ENCODE measurements at regions not wholly inside any gene's neighbourhood (a gene's known extent, or its start where the extent isn't known, plus 50 kb on each side); places are given as distances from the start of the nearest gene placed in this dataset.
A peak's percentile ranks its signal among the peaks of the same experiment; 100 is the strongest.
"Not testable (repeated sequence)": the region's sequence is repeated elsewhere in the genome, so short reads cannot be mapped to it uniquely, and the experiment has no call there.

DNA sequence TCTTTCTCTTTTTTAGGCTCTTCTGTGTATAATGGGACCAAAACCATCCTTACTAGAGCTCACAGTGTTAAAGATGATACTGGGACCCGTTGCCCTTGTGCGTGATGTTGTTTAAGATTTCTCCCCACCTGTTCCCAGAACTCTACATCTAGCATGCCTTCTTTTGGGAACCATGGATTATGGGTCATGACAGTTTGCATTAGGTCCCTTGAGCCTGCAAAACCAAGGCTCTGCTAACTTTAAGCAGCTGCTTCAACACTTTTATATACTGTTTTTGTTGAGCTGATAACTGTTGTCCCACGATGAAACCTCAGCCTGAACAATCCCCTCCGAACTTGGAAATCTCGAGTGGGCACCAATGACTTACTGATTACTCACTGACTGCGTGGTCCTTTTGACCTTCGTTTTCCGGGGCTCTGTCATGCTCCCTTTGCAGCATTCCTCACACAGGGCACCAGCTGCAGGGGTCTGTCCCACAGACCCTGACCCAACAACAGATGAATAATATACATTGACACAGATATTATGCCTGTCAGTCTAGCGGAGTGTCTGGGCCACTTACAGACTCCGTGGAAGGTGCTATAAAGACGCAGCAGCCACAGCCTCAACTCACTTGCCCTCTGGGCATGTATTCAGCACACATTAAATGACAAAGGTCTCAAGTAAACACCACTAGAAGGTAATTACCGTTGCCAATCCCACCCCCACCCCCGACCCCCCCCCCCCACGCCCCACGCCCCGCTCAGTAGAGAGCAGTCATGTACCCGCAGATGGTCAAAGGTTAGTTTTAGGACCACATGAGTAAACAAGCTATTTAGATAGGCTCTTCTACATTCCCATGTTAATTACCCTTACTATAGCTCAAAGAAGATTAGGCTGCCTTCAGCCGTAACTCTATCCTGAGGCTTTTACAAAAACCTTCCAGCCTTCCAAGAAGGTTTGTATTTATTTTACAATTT, 162.0 kb upstream of the WDFY3 start:
- WGBS, 2 experiments, result 56 to 64% methylated on average over 13 to 15 of the region's 18 CpGs
- H3K4me3 ChIP-seq (ENCODE audit: insufficient read depth, low read depth, low read length), result no peak overlapping the region
- H3K36me3 ChIP-seq (ENCODE audit: control insufficient read depth, insufficient read depth, low read length), result no peaks in the 10 kb centered on the region
- no peaks in the 10 kb centered on the region for H3K27me3 ChIP-seq (ENCODE audit: control insufficient read depth, insufficient read depth, low read length, poor library complexity, severe bottlenecking)
- H3K4me1 ChIP-seq (ENCODE audit: control insufficient read depth, insufficient read depth, low read length), result peaks cover 38% of the 10 kb centered on the region
- peak overlapping the region; percentile 61 for H3K27ac ChIP-seq (ENCODE audit: insufficient read depth, low read depth, low read length, poor library complexity, severe bottlenecking)
- H3K9me3 ChIP-seq (ENCODE audit: control insufficient read depth, low read length), result no peaks in the 10 kb centered on the region

DNA sequence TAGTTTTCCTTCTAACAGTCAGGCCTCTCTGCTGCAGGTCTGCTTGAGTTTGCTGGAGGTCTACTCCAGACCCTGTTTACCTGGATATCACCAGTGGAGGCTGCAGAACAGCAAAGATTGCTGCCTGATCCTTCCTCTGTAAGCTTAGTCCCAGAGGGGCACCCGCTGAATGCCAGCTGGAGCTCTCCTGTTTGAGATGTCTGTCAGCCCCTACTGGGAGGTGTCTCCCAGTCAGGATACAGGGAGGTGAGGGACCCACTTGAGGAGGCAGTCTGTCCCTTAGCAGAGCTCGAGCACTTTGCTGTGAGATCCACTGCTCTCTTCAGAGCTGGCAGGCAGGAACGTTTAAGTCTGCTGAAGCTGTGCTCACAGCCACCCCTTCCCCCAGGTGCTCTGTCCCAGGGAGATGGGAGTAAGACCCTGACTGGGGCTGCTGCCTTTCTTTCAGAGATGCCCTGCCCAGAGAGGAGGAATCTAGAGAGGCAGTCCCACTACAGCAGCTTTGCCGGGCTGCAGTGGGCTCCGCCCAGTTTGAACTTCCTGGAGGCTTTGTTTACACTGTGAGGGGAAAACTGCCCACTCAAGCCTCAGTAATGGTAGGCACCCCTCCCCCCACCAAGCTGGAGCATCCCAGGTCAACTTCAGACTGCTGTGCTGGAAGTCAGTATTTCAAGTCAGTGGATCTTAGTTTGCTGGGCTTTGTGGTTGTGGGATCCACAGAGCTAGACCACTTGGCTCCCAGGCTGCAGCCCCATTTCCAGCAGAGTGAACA, 163.1 kb upstream of the WDFY3 start:
- not testable (repeated sequence) for H3K27me3 ChIP-seq (ENCODE audit: control insufficient read depth, insufficient read depth, low read length, poor library complexity, severe bottlenecking); H3K9me3 ChIP-seq (ENCODE audit: control insufficient read depth, low read length); H3K4me3 ChIP-seq (ENCODE audit: insufficient read depth, low read depth, low read length); H3K27ac ChIP-seq (ENCODE audit: insufficient read depth, low read depth, low read length, poor library complexity, severe bottlenecking); H3K36me3 ChIP-seq (ENCODE audit: control insufficient read depth, insufficient read depth, low read length)
- 62 to 64% methylated on average over 5 of the region's 5 CpGs for WGBS, 2 experiments
- peaks cover 38% of the 10 kb centered on the region for H3K4me1 ChIP-seq (ENCODE audit: control insufficient read depth, insufficient read depth, low read length)

DNA sequence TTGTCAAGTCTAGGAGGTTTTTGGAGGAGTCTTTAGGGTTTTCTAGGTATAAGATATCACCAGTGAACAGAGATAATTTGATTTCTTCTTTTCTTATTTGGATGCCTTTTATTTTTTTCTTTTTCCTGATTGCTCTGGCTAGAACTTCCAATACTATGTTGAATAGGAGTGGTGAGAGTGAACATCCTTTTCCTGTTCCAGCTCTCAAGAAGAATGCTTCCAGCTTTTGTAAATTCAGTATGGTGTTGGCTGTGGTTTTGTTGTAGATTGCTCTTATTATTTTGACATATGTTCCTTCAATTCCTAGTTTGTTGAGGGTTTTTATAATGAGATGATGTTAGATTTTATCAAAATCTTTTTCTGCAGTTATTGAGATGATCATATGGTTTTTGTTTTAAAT, 165.6 kb upstream of the WDFY3 start:
- Histone ChIP-seq H3K4me3 (ENCODE audit: insufficient read depth, low read depth, low read length) (no peak overlapping the region), H3K36me3 (ENCODE audit: control insufficient read depth, insufficient read depth, low read length) (no peaks in the 10 kb centered on the region), H3K9me3 (ENCODE audit: control insufficient read depth, low read length) (no peaks in the 10 kb centered on the region), H3K27me3 (ENCODE audit: control insufficient read depth, insufficient read depth, low read length, poor library complexity, severe bottlenecking) (no peaks in the 10 kb centered on the region), H3K4me1 (ENCODE audit: control insufficient read depth, insufficient read depth, low read length) (peaks cover 15% of the 10 kb centered on the region), H3K27ac (ENCODE audit: insufficient read depth, low read depth, low read length, poor library complexity, severe bottlenecking) (no peak overlapping the region)

DNA sequence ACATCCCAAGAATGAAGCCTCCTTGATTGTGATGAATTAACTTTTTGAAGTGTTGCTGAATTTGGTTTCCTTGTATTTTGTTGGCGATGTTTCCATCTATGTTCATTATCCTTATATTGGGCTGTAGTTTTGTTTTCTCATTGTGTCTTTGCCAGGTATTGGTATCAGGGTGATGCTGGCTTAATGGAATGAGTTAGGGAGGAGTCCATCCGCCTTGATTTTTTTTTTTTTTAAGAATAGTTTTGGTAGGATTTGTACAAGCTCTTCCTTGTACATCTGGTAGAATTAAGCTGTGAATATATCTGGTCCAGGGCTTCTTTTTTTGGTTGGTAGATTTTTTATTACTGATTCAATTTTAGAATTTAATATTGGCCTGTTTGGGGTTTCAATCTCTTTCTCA, 166.1 kb upstream of the WDFY3 start:
- peaks cover 15% of the 10 kb centered on the region for H3K4me1 ChIP-seq (ENCODE audit: control insufficient read depth, insufficient read depth, low read length)
- no peaks in the 10 kb centered on the region for H3K9me3 ChIP-seq (ENCODE audit: control insufficient read depth, low read length)
- 94 to 100% methylated on average over 2 of the region's 2 CpGs for WGBS, 2 experiments
- H3K27ac ChIP-seq (ENCODE audit: insufficient read depth, low read depth, low read length, poor library complexity, severe bottlenecking), result no peak overlapping the region
- no peaks in the 10 kb centered on the region for H3K36me3 ChIP-seq (ENCODE audit: control insufficient read depth, insufficient read depth, low read length)
- H3K4me3 ChIP-seq (ENCODE audit: insufficient read depth, low read depth, low read length), result no peak overlapping the region
- H3K27me3 ChIP-seq (ENCODE audit: control insufficient read depth, insufficient read depth, low read length, poor library complexity, severe bottlenecking), result no peaks in the 10 kb centered on the region

DNA sequence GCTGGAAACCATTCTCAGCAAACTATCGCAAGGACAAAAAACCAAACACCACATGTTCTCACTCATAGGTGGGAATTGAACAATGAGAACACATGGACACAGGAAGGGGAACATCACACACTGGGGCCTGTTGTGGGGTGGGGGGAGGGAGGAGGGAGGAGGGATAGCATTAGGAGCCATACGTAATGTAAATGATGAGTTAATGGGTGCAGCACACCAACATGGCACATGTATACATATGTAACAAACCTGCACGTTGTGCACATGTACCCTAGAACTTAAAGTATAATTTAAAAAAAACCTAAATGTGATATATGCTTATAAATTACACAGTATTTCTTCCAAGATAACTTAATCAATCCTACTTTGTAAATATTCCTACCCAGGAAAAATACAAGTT, 173.3 kb upstream of the WDFY3 start:
- H3K4me1 ChIP-seq (ENCODE audit: control insufficient read depth, insufficient read depth, low read length); H3K4me3 ChIP-seq (ENCODE audit: insufficient read depth, low read depth, low read length); H3K36me3 ChIP-seq (ENCODE audit: control insufficient read depth, insufficient read depth, low read length); H3K27me3 ChIP-seq (ENCODE audit: control insufficient read depth, insufficient read depth, low read length, poor library complexity, severe bottlenecking); H3K27ac ChIP-seq (ENCODE audit: insufficient read depth, low read depth, low read length, poor library complexity, severe bottlenecking); H3K9me3 ChIP-seq (ENCODE audit: control insufficient read depth, low read length): not testable (repeated sequence)
- WGBS, 2 experiments, result no CpG with 5 or more reads among the region's 3 CpGs

DNA sequence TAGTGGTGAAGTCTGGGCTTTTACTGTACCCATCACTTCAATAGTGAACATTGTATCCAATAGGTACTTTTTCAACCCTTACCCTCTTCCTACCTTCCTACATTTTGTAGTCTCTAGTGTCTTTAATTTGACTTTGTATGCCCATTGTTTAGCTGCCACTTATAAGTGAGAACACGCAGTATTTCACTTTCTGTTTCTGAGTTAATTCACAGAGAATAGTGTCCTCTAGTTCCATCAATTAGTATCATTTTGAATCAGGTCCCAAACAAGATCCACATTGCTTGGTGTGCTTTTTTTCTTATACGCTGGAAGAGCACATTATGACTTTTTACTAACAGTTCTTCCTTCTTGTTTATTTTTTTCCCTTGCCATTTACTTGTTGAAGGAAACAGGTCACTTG, 176.0 kb upstream of the WDFY3 start:
- Histone ChIP-seq H3K27ac (ENCODE audit: insufficient read depth, low read depth, low read length, poor library complexity, severe bottlenecking) (no peak overlapping the region), H3K27me3 (ENCODE audit: control insufficient read depth, insufficient read depth, low read length, poor library complexity, severe bottlenecking) (no peaks in the 10 kb centered on the region), H3K4me3 (ENCODE audit: insufficient read depth, low read depth, low read length) (no peak overlapping the region), H3K9me3 (ENCODE audit: control insufficient read depth, low read length) (no peaks in the 10 kb centered on the region), H3K4me1 (ENCODE audit: control insufficient read depth, insufficient read depth, low read length) (no peaks in the 10 kb centered on the region), H3K36me3 (ENCODE audit: control insufficient read depth, insufficient read depth, low read length) (no peaks in the 10 kb centered on the region)
- whole genome bisulfite sequencing, 2 experiments, result 94 to 97% methylated on average over 2 of the region's 2 CpGs

DNA sequence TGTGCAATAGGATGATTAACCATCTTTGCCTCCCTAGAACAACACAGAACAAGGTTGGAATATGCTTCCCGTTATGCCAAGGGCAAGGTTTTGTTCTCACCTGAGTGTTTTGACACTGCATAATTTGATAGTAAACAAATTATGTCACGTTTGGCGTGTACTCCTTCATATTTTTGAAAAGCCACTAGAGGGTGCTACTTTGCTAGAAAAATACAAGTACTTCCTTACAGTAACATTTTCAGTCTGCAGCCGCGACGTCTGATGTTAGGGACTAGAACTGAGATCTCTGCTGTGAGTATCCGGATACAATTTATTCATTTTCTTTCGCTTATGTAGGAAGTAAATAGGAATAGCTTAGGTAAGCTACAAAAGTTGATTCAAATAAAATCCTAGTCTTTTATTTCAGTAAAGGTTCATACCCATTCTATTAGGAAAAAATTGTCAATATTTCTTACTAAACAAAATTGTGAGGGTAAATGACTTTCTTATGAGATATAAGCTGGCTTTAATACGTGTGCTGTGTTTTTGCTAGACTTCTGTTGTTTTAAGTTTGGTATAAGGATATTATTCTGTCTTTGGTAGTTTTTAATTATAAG, 181.1 kb upstream of the WDFY3 start:
- no peak overlapping the region for H3K27ac ChIP-seq (ENCODE audit: insufficient read depth, low read depth, low read length, poor library complexity, severe bottlenecking)
- H3K36me3 ChIP-seq (ENCODE audit: control insufficient read depth, insufficient read depth, low read length), result no peaks in the 10 kb centered on the region
- no peaks in the 10 kb centered on the region for H3K27me3 ChIP-seq (ENCODE audit: control insufficient read depth, insufficient read depth, low read length, poor library complexity, severe bottlenecking)
- no peaks in the 10 kb centered on the region for H3K9me3 ChIP-seq (ENCODE audit: control insufficient read depth, low read length)
- H3K4me1 ChIP-seq (ENCODE audit: control insufficient read depth, insufficient read depth, low read length), result no peaks in the 10 kb centered on the region
- 23 to 34% methylated on average over 5 to 9 of the region's 9 CpGs for WGBS, 2 experiments
- no peak overlapping the region for H3K4me3 ChIP-seq (ENCODE audit: insufficient read depth, low read depth, low read length)

DNA sequence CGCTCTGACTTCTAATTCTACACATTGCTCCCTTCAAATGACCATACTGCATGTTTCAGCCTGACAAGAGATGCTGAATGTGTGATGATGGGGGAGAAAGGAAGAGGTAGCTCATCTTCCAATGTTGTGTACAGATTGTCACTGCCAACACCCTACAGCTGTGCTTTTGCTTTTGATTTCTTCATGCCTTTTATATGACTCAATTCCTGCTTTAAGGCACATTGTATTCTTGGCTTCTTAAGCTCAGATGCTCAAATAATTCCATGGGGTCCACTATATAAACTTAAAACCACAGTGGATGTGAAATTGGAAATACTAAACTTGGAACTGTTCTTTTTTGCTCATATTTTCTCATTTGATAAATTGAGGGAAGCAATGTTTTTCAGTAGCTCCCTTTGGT, 183.2 kb upstream of the WDFY3 start:
- no peaks in the 10 kb centered on the region for H3K27me3 ChIP-seq (ENCODE audit: control insufficient read depth, insufficient read depth, low read length, poor library complexity, severe bottlenecking)
- no peaks in the 10 kb centered on the region for H3K9me3 ChIP-seq (ENCODE audit: control insufficient read depth, low read length)
- H3K36me3 ChIP-seq (ENCODE audit: control insufficient read depth, insufficient read depth, low read length), result no peaks in the 10 kb centered on the region
- no peaks in the 10 kb centered on the region for H3K4me1 ChIP-seq (ENCODE audit: control insufficient read depth, insufficient read depth, low read length)
- no peak overlapping the region for H3K4me3 ChIP-seq (ENCODE audit: insufficient read depth, low read depth, low read length)
- H3K27ac ChIP-seq (ENCODE audit: insufficient read depth, low read depth, low read length, poor library complexity, severe bottlenecking), result no peak overlapping the region
- 100% methylated on average over 1 of the region's 1 CpG; no CpG with 5 or more reads in 1 of the 2 experiments for WGBS, 2 experiments

DNA sequence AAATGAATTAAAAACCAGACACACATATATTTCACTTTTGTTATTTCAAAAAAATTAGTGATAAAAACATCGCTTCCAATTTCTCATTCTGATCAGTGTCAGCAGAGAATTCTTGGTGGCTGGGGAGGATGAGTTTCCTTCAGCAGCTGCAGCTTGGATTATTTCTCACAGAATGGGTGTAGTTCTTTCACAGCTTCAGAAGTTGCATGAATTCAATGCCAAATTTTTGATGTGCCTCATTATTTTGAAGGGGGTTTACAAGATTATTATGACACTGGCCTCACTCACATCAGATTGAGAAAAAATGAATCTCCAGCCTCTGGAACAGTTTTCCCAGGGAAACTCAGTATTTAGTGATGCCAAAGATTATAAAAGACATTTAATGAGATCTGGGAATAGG, 184.9 kb upstream of the WDFY3 start:
- Histone ChIP-seq H3K4me3 (ENCODE audit: insufficient read depth, low read depth, low read length) (no peak overlapping the region), H3K36me3 (ENCODE audit: control insufficient read depth, insufficient read depth, low read length) (no peaks in the 10 kb centered on the region), H3K27ac (ENCODE audit: insufficient read depth, low read depth, low read length, poor library complexity, severe bottlenecking) (no peak overlapping the region), H3K4me1 (ENCODE audit: control insufficient read depth, insufficient read depth, low read length) (no peaks in the 10 kb centered on the region), H3K9me3 (ENCODE audit: control insufficient read depth, low read length) (no peaks in the 10 kb centered on the region), H3K27me3 (ENCODE audit: control insufficient read depth, insufficient read depth, low read length, poor library complexity, severe bottlenecking) (no peaks in the 10 kb centered on the region)
- 90 to 100% methylated on average over 1 of the region's 1 CpG for WGBS, 2 experiments

DNA sequence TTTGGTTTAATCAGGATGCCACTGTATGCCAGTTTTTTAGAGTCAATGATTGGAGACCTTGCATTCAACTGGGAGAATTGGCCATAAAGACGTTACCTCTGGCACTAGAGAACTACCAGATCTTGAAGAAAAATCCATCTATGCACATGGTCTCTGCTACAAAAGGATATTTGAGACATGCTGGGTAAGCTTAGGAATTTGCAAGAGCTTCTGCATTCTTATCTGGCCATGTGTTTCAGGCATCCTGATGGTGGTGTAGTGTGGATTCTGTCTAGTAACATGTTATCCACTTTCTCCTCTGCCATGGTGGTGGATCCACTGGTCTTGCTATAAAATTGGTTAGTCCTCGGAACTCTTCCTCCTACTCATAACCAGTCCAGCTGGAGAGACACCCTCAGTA, 185.3 kb upstream of the WDFY3 start:
- Histone ChIP-seq H3K27ac (ENCODE audit: insufficient read depth, low read depth, low read length, poor library complexity, severe bottlenecking) (no peak overlapping the region), H3K4me1 (ENCODE audit: control insufficient read depth, insufficient read depth, low read length) (no peaks in the 10 kb centered on the region)
- WGBS, 2 experiments, result 92 to 99% methylated on average over 2 of the region's 2 CpGs

More for the DNA sequence above, 185.3 kb upstream of the WDFY3 start:
- no peaks in the 10 kb centered on the region for H3K27me3 ChIP-seq (ENCODE audit: control insufficient read depth, insufficient read depth, low read length, poor library complexity, severe bottlenecking)
- H3K36me3 ChIP-seq (ENCODE audit: control insufficient read depth, insufficient read depth, low read length), result no peaks in the 10 kb centered on the region
- H3K4me3 ChIP-seq (ENCODE audit: insufficient read depth, low read depth, low read length), result no peak overlapping the region
- no peaks in the 10 kb centered on the region for H3K9me3 ChIP-seq (ENCODE audit: control insufficient read depth, low read length)
